H1 (cell line): ENCODE measurements at regions not wholly inside any gene's neighbourhood (a gene's known extent, or its start where the extent isn't known, plus 50 kb on each side); places are given as distances from the start of the nearest gene placed in this dataset.

Experiments
- CTCF ChIA-PET: fragments of 300-600 bp; sonication (Branson Sonifier 250); formaldehyde crosslinking; loops from one replicate; lab custom pipeline; 2021; ENCODE audit not compliant: partially characterized antibody; lab: Charles Lee
- POLR2A ChIA-PET: fragments of 300-600 bp; sonication (Branson Sonifier 250); formaldehyde crosslinking; loops from one replicate; lab custom pipeline; 2021; ENCODE audit warnings: inconsistent platforms; ENCODE audit not compliant: partially characterized antibody; lab: Charles Lee
- DNase-seq, 2 experiments: peaks; one replicate each; pipeline versions ENCODE4 v3.0.0 to v3.0.0-alpha.2; 2010 to 2022; ENCODE audit warnings: low spot score in 2 of 2, low read depth in 1 of 2, mixed read lengths in 1 of 2
- FAIRE-seq: peaks from 2 replicates; lab custom pipeline; 2011; peaks lifted over from hg19 to GRCh38; lab: Jason Lieb, UNC
- H2AFZ ChIP-seq: 2 replicates; pipeline ENCODE4 v1.8.1; 2012; ENCODE audit warnings: low read length, inconsistent platforms
- H2AK5ac ChIP-seq: 2 replicates; pipeline ENCODE4 v1.6.1; 2013; ENCODE audit warnings: low read depth, low read length
- H2BK120ac ChIP-seq: replicated peaks from 2 replicates; pipeline ENCODE3; 2013; ENCODE audit warnings: low read depth, low read length, inconsistent platforms
- H2BK12ac ChIP-seq: 2 replicates; pipeline ENCODE4 v1.6.1; 2013; ENCODE audit warnings: low read depth, low read length
- H2BK15ac ChIP-seq: 2 replicates; pipeline ENCODE4 v1.6.1; 2013; ENCODE audit warnings: low read length
- H2BK20ac ChIP-seq: 2 replicates; pipeline ENCODE4 v1.6.1; 2013; ENCODE audit warnings: low read length
- H2BK5ac ChIP-seq: 2 replicates; pipeline ENCODE4 v1.6.1; 2013; ENCODE audit warnings: low read depth, low read length
- H3K14ac ChIP-seq: 2 replicates; pipeline ENCODE4 v1.6.1; 2013; ENCODE audit warnings: inconsistent platforms; ENCODE audit not compliant: insufficient read length
- H3K18ac ChIP-seq: 2 replicates; pipeline ENCODE4 v1.6.1; 2013; ENCODE audit warnings: low read length; ENCODE audit errors: extremely low read depth
- H3K23ac ChIP-seq: 2 replicates; pipeline ENCODE4 v1.6.1; 2013; ENCODE audit warnings: inconsistent platforms; ENCODE audit not compliant: insufficient read length
- H3K23me2 ChIP-seq: 2 replicates; pipeline ENCODE4 v1.6.1; 2013; ENCODE audit warnings: low read depth, low read length
- H3K27ac ChIP-seq: 2 replicates; pipeline ENCODE4 v1.6.1; 2011; ENCODE audit warnings: low read depth, low read length, inconsistent platforms
- H3K27me3 ChIP-seq, 4 experiments: replicated peaks in 1 of 4; 1 replicate in 1 of 4; 2 replicates in 3 of 4; pipeline versions ENCODE4 v1.6.1 to v1.8.1; 2011 to 2013; ENCODE audit warnings: low read length in 3 of 4, mild to moderate bottlenecking in 3 of 4, inconsistent platforms in 2 of 4, mixed read lengths in 2 of 4, moderate library complexity in 1 of 4; ENCODE audit not compliant: control insufficient read depth in 3 of 4, insufficient read depth in 3 of 4; ENCODE audit errors: extremely low read depth in 1 of 4
- H3K36me3 ChIP-seq, 4 experiments: 2 replicates each; pipeline versions ENCODE4 v1.6.1 to v1.8.1; 2011 to 2013; ENCODE audit warnings: mild to moderate bottlenecking in 4 of 4, low read length in 3 of 4, moderate library complexity in 2 of 4, control low read depth in 1 of 4, inconsistent platforms in 1 of 4; ENCODE audit not compliant: insufficient read depth in 4 of 4, control insufficient read depth in 2 of 4
- H3K4ac ChIP-seq: replicated peaks from 2 replicates; pipeline ENCODE3; 2013; ENCODE audit warnings: low read length, low read depth, mixed read lengths, inconsistent platforms; ENCODE audit not compliant: insufficient read length
- H3K4me1 ChIP-seq, 4 experiments: replicated peaks in 1 of 4; 1 replicate in 1 of 4; 2 replicates in 3 of 4; pipeline versions ENCODE4 v1.6.1 to v1.8.1; 2011 to 2013; ENCODE audit warnings: low read length in 3 of 4, inconsistent platforms in 2 of 4, mixed read lengths in 1 of 4; ENCODE audit not compliant: insufficient read depth in 4 of 4, control insufficient read depth in 3 of 4
- H3K4me2 ChIP-seq, 2 experiments: 2 replicates each; pipeline versions ENCODE4 v1.6.1 to v1.8.1; 2011 to 2013; ENCODE audit warnings: low read depth in 2 of 2, low read length in 2 of 2, control low read depth in 1 of 2, inconsistent platforms in 1 of 2, mild to moderate bottlenecking in 1 of 2; ENCODE audit not compliant: insufficient read depth in 1 of 2
- H3K4me3 ChIP-seq, 4 experiments: fragments of 200-600, 300-600 bp in 1 of 4; sonication (generic), shearing (Covaris generic), sonication (Bioruptor Twin) in 1 of 4; 2 replicates each; pipeline versions ENCODE4 v1.5.1 to v1.8.1; 2011 to 2016; ENCODE audit warnings: low read length in 4 of 4, low read depth in 3 of 4, control low read depth in 2 of 4, inconsistent platforms in 2 of 4, mild to moderate bottlenecking in 2 of 4, mixed read lengths in 1 of 4, moderate library complexity in 1 of 4; ENCODE audit not compliant: insufficient read depth in 2 of 4; ENCODE audit errors: extremely low read depth in 1 of 4
- H3K56ac ChIP-seq: replicated peaks from 2 replicates; pipeline ENCODE3; 2013; ENCODE audit warnings: low read depth, mild to moderate bottlenecking, mixed read lengths, low read length, inconsistent platforms; ENCODE audit not compliant: insufficient read length
- H3K79me1 ChIP-seq: 2 replicates; pipeline ENCODE4 v1.6.1; 2013; ENCODE audit warnings: low read depth, low read length, control low read depth
- H3K79me2 ChIP-seq, 2 experiments: 2 replicates each; pipeline versions ENCODE4 v1.6.1 to v1.8.1; 2012 to 2013; ENCODE audit warnings: low read length in 2 of 2, mild to moderate bottlenecking in 2 of 2, inconsistent platforms in 1 of 2; ENCODE audit not compliant: insufficient read depth in 2 of 2, control insufficient read depth in 1 of 2
- H3K9ac ChIP-seq, 4 experiments: replicated peaks in 1 of 4; 1 replicate in 1 of 4; 2 replicates in 3 of 4; pipeline versions ENCODE4 v1.6.1 to v1.8.1; 2011 to 2013; ENCODE audit warnings: low read depth in 3 of 4, low read length in 3 of 4, control low read depth in 2 of 4, mild to moderate bottlenecking in 2 of 4, moderate library complexity in 2 of 4, inconsistent platforms in 1 of 4; ENCODE audit errors: extremely low read depth in 1 of 4
- H3K9me3 ChIP-seq, 2 experiments: 2 replicates each; pipeline versions ENCODE4 v1.6.1 to v1.8.1; 2012 to 2013; ENCODE audit warnings: mild to moderate bottlenecking in 2 of 2, moderate library complexity in 2 of 2, control low read depth in 1 of 2, inconsistent platforms in 1 of 2, low read depth in 1 of 2, low read length in 1 of 2, mixed read lengths in 1 of 2; ENCODE audit not compliant: insufficient read depth in 2 of 2
- H4K20me1 ChIP-seq, 2 experiments: replicated peaks in 1 of 2; 2 replicates each; pipeline versions ENCODE3 to v1.8.1; 2011 to 2013; ENCODE audit warnings: inconsistent platforms in 2 of 2, low read length in 2 of 2, mild to moderate bottlenecking in 1 of 2; ENCODE audit not compliant: insufficient read depth in 2 of 2, control insufficient read depth in 1 of 2
- H4K5ac ChIP-seq: 2 replicates; pipeline ENCODE4 v1.6.1; 2013; ENCODE audit warnings: low read length, low read depth, mixed read lengths, inconsistent platforms; ENCODE audit not compliant: insufficient read length
- H4K8ac ChIP-seq: 2 replicates; pipeline ENCODE4 v1.8.0; 2013; ENCODE audit warnings: mild to moderate bottlenecking, moderate library complexity, low read length, inconsistent platforms; ENCODE audit not compliant: insufficient read depth; ENCODE audit errors: extremely low read depth
- H4K91ac ChIP-seq: replicated peaks from 2 replicates; pipeline ENCODE3; 2013; ENCODE audit warnings: low read length, mixed read lengths, inconsistent platforms; ENCODE audit not compliant: insufficient read length
- BACH1 ChIP-seq: IDR thresholded peaks from 2 replicates; pipeline ENCODE4 v1.6.1; 2012; ENCODE audit warnings: low read length, improper control_type of control experiment
- BRCA1 ChIP-seq: IDR thresholded peaks from 2 replicates; pipeline ENCODE4 v1.6.1; 2012; ENCODE audit warnings: low read depth, low read length, improper control_type of control experiment
- CHD1 ChIP-seq: IDR thresholded peaks from 2 replicates; pipeline ENCODE4 v1.6.1; 2012; ENCODE audit warnings: low read depth, low read length, improper control_type of control experiment
- EGR1 ChIP-seq: IDR thresholded peaks from 2 replicates; pipeline ENCODE4 v1.6.1; 2011; ENCODE audit warnings: low read depth, low read length, borderline replicate concordance
- FOSL1 ChIP-seq: IDR thresholded peaks from 2 replicates; pipeline ENCODE4 v1.6.1; 2011; ENCODE audit warnings: mild to moderate bottlenecking, low read depth, low read length, moderate library complexity; ENCODE audit not compliant: insufficient read depth
- GTF2F1 ChIP-seq: IDR thresholded peaks from 2 replicates; pipeline ENCODE4 v1.6.1; 2012; ENCODE audit warnings: low read depth, low read length, improper control_type of control experiment, borderline replicate concordance
- HDAC2 ChIP-seq, 2 experiments: fragments of 300-600 bp in 1 of 2; sonication (generic) in 1 of 2; IDR thresholded peaks; 2 replicates each; pipeline ENCODE4 v1.6.1; 2011 to 2012; ENCODE audit warnings: low read depth in 2 of 2, low read length in 2 of 2, mild to moderate bottlenecking in 2 of 2, moderate library complexity in 2 of 2, borderline replicate concordance in 1 of 2, inconsistent platforms in 1 of 2
- KDM1A ChIP-seq: fragments of 200-600, 300-600 bp; sonication (generic); IDR thresholded peaks from 2 replicates; pipeline ENCODE4 v1.7.1; 2016; ENCODE audit warnings: mild to moderate bottlenecking, low read length, borderline replicate concordance
- RBBP5 ChIP-seq: IDR thresholded peaks from 2 replicates; pipeline ENCODE4 v1.7.1; 2012; ENCODE audit warnings: low read depth, mild to moderate bottlenecking, inconsistent platforms, low read length, moderate library complexity, borderline replicate concordance
- RFX5 ChIP-seq: IDR thresholded peaks from 2 replicates; pipeline ENCODE4 v1.6.1; 2011; ENCODE audit warnings: low read depth, low read length, improper control_type of control experiment, borderline replicate concordance
- RXRA ChIP-seq: IDR thresholded peaks from 2 replicates; pipeline ENCODE4 v1.6.1; 2011; ENCODE audit warnings: low read depth, mild to moderate bottlenecking, low read length, moderate library complexity; ENCODE audit not compliant: insufficient read depth
- SP1 ChIP-seq: IDR thresholded peaks from 2 replicates; pipeline ENCODE4 v1.6.1; 2011; ENCODE audit warnings: low read depth, low read length
- WGBS, 2 experiments: shearing (Covaris generic) in 1 of 2; methylation state at CpG; one replicate each; pipeline versions ENCODE4 v1.1.6 to v1.1.7; 2013 to 2015; ENCODE audit warnings: low lambda C conversion rate in 2 of 2, mixed read lengths in 2 of 2, inconsistent platforms in 1 of 2, low coverage in 1 of 2, missing lambda C conversion rate in 1 of 2; ENCODE audit not compliant: insufficient replicate concordance in 2 of 2, insufficient coverage in 1 of 2, insufficient read length in 1 of 2; ENCODE audit errors: extremely low coverage in 1 of 2, missing lambda C conversion rate in 1 of 2; 5-methylcytosine and 5-hydroxymethylcytosine counted together

DNA sequence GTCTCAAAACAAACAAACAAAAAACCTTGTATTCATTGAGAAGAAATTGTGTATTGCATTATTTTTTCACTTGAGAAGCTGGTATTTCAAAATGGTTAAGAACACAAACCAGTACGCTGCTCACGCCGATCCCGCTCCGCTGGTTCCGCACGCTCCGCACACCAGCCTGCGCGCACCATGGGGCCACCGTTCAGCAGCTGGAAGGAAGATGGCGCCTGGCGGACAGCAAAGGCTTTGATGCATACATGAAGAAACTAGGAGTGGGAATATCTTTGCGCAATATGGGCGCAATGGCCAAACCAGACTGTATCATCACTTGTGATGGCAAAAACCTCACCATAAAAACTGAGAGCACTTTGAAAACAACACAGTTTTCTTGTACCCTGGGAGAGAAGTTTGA is 75.7 kb downstream of the RBM43 start:
- H3K79me1 ChIP-seq: no peaks in the 10 kb centered on the region
- no peak overlapping the region for H3K56ac ChIP-seq
- no peak overlapping the region for H4K8ac ChIP-seq
- no peak overlapping the region for H2AFZ ChIP-seq
- H3K36me3 ChIP-seq: no peaks in the 10 kb centered on the region
- H3K14ac ChIP-seq: no peak overlapping the region
- ChIA-PET POLR2A (no interaction called here), CTCF (interaction anchor here (0.9 to 1.8 kb wide), 5 partner anchors 9 to 132 kb away, joined by 3 to 8 read pairs (median 3); no protein-coding TSS in a partner anchor)
- H4K5ac ChIP-seq: no peak overlapping the region
- H3K4ac ChIP-seq: no peak overlapping the region
- no peak overlapping the region for H2BK120ac ChIP-seq
- no peak overlapping the region for H3K18ac ChIP-seq
- H3K9me3 ChIP-seq: no peaks in the 10 kb centered on the region
- H3K9ac ChIP-seq: no peak overlapping the region
- H3K4me1 ChIP-seq: no peaks in the 10 kb centered on the region
- no peak overlapping the region for H3K27ac ChIP-seq
- H3K4me3 ChIP-seq: no peak overlapping the region
- no peak overlapping the region for H2BK12ac ChIP-seq
- 0 out of 7 replicates have a peak, but pooled peaks cover 0 to 2% (median 0%) of the 10 kb centered on the region in 4 experiments for H3K27me3 ChIP-seq
- DNase-seq (no peak), FAIRE-seq (no peak)
- no peaks in the 10 kb centered on the region for H4K20me1 ChIP-seq
- H2BK15ac ChIP-seq: no peak overlapping the region; the same call in 1 of the 2 replicates
- no peak overlapping the region for H2AK5ac ChIP-seq
- H3K23ac ChIP-seq: no peak overlapping the region
- no peaks in the 10 kb centered on the region for H3K79me2 ChIP-seq
- H3K4me2 ChIP-seq: no peak overlapping the region
- no peak overlapping the region for H4K91ac ChIP-seq
- H3K23me2 ChIP-seq: no peaks in the 10 kb centered on the region
- no peak overlapping the region for H2BK5ac ChIP-seq
- H2BK20ac ChIP-seq: 0 out of 2 replicates have a peak overlapping the region, but pooled peaks have one; percentile 40
- WGBS, 2 experiments: 97% methylated on average over 15 of the region's 15 CpGs; no CpG with 5 or more reads in 1 of the 2 experiments
- TF ChIP-seq BRCA1 (no peak), HDAC2 (IDR thresholded peaks at IDR 0.05; ENCODE audit: borderline replicate concordance in 1 of 2, low read depth in 2 of 2, low read length in 2 of 2) (no peak), RFX5 (no peak), RXRA (no peak), FOSL1 (no peak), KDM1A (no peak), EGR1 (no peak), SP1 (no peak), CHD1 (no peak), GTF2F1 (no peak), RBBP5 (no peak), BACH1 (no peak)
